Hematopoietic multipotent progenitor cell treated with erythropoietin and hydrocortisone succinate and interleukin-3 and kit ligand, for 6 days (in vitro differentiated cells): ENCODE measurements at regions not wholly inside any gene's neighbourhood (a gene's known extent, or its start where the extent isn't known, plus 50 kb on each side); places are given as distances from the start of the nearest gene placed in this dataset.
A peak's percentile ranks its signal among the peaks of the same experiment; 100 is the strongest.
"Not testable (repeated sequence)": the region's sequence is repeated elsewhere in the genome, so short reads cannot be mapped to it uniquely, and the experiment has no call there.

Experiments
- DNase-seq: peaks from one replicate; pipeline ENCODE4 v3.0.0-alpha.2; 2015

DNA sequence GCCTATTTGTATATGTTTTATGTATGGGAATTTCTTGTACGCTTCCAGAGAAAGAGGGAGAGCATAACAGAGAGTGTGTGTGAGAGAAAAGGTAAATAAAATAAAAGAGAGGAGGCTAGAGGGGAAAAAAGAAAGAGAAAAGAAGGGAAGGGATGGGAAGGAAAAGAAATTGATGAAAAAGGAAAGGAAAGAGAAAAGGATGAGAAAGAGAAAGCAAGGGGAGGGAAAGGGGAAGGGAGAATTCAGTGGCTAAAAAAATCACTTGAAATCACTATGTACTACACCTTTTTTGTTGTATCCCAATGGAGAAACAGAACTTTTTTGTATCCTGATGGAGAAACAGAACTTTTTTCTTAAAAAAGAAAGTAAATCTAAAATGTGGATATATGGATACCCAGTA lies 165.5 kb upstream of the MBNL1 start:
- no peak for DNase-seq

DNA sequence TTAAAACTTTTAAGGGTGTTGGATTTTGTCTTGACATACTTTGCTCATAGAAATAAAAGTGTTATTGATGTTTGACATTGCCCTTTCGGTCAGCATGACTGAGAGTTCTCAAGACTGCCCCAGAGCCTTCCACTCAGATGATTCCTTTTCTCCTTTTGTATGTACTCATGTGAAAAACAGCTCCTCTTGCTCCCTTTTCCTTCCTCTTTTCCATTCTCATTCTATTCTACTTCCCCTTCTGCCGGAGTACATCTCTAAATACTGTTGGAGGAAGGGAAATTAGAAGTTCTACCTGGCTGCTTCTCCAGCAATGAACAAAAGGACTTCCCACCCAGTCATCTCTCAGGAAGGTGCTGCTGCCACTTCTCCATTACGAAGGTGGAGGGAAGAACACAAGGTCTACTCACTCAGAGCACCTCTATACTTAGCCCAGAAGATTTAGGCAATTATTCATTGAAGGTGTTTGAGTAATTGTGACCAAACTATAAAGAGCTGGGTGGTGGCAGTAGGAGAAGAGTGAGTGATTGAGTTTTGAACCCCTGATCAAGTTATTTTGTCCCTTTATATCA lies 163.8 kb upstream of the MBNL1 start:
- DNase-seq: no peak

DNA sequence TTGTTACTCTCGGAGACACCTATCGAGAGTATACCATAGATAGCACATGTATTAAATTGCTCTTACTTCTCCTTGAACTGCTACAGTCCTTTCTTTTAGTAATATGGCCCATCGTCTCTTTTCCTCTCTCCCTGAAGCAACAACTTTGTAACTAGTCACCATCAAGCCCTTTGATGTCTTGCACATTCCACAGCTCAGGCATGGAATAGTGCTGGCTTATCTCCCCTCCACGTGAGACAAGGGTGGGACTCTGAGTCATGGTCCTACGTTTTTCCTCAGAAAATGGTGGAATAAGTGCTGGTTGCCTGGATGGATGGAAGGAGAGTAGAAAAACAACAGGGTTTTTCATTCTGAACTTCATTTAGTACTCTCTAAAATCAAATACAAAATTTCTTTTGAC lies 163.3 kb upstream of the MBNL1 start:
- DNase-seq: no peak

DNA sequence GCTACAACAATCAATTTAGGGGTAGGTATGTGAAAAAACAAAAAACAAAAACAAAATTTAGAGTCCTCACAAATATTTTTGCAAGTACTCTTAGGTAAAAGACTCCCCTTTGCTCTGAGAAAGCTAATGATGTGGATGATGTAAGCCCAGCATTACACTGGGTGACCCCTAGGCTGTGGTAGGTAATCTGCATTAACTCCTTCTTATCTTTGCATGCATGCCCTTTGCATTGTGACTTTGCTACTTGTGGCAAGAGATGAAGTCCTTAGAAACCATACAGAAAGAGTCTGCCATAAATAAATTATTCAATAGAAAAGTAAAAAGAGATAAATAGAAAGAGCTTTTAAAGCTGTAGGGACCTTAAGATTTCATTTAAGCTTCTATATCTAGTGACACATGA lies 159.7 kb upstream of the MBNL1 start:
- DNase-seq: peak; percentile 88

- no peak for DNase-seq
These were observed 155.3 kb upstream of the MBNL1 start for GRCh38 chr3:152113413-152113812.

DNA sequence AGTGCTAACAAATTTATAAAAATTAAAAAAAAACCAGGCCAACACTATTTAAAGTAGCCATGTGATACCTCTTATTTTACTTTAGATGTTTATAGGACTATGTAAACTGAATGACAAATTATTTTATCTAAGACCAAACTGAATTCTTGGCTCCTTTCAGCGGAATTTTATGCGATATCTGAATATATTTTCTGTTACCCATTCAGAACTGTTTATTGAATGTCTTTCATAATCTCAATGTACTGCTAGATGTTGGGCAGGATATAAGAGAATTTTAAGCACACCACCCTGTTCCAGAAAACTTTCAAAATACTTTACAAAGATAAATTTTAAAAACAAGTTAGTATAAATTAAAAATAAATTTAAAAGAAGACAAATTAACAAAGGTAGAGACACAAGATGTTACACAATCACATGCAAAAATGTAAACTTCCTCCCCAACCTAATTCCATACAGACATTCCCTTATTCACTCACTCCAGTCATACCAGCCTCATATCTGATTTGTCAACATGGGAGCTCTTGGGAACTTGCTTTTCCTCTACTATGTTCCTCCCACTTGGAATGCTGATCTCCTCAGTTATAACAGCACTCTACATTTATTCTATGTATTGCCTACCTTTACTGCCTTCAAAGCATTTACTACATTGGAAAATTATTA lies 154.6 kb upstream of the MBNL1 start:
- DNase-seq: no peak

- DNase-seq: no peak
These were observed 148.0 kb upstream of the MBNL1 start for GRCh38 chr3:152120601-152121269.

DNA sequence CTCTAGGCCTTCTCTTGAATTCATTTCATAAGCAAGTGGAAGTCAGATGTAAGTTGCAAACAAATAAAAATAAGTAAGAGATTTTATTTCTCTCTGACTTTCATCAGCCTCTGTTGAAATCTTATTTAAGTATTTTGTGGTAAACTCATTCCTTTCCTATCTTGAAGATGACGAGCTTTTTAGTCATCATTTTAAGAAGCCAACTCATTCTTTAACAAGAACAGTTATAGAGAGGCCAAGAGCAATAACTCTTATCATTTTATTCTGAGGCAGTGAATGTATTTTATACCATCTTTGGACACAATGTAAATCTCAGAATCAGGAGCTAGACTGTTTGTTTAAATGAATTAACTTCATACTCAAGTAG lies 147.5 kb upstream of the MBNL1 start:
- DNase-seq: no peak

GRCh38 chr3:152122851-152123250 lies 145.9 kb upstream of the MBNL1 start:
- DNase-seq: no peak

- no peak for DNase-seq
These were observed 145.3 kb upstream of the MBNL1 start for GRCh38 chr3:152123457-152123856.

- DNase-seq: no peak
These were observed 142.5 kb upstream of the MBNL1 start for GRCh38 chr3:152126260-152126659.

- DNase-seq: no peak
These were observed 141.7 kb upstream of the MBNL1 start for GRCh38 chr3:152127058-152127457.

- no peak for DNase-seq
These were observed 140.4 kb upstream of the MBNL1 start for GRCh38 chr3:152128356-152128755.

DNA sequence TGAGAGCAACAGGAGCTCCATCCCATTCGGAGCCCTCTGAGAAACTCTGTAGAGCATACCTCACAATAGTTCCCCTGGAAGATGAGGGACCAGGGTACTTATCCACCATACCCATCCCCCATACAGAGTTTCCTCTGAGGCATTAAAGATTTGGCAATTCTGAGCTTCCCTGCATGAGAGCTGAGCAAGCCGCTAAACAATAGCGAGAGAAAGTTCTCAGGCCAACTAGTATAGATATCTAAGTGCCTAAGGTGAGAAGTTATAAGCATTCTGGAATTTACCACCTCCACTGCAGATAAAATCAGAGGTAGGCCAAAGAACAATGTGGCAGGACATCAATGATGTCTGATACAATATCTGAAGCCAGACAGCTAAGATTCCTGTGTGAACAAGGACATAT lies 129.1 kb upstream of the MBNL1 start:
- no peak for DNase-seq

- no peak for DNase-seq
These were observed 122.3 kb upstream of the MBNL1 start for GRCh38 chr3:152146461-152146860.

DNA sequence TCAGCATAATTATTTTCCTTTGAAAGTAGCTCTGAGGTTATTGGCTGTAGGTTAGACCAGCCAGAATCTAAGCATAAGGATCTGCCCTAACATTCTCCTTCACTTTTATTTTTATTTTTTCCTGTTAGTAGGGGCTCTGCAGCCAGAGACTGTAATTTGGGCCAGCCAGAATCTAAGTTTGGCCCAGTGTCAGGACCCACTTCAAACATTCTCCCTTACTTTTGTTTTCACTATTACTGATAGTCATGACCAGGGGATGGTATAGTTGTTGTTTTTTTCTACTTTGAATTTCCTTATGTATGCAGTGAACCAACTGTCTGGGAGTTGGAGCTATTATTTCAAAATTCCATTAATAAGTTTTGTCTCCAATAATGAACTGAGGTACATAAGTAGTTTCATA lies 121.0 kb upstream of the MBNL1 start:
- no peak for DNase-seq

- no peak for DNase-seq
These were observed 120.2 kb upstream of the MBNL1 start for GRCh38 chr3:152148579-152148978.

DNA sequence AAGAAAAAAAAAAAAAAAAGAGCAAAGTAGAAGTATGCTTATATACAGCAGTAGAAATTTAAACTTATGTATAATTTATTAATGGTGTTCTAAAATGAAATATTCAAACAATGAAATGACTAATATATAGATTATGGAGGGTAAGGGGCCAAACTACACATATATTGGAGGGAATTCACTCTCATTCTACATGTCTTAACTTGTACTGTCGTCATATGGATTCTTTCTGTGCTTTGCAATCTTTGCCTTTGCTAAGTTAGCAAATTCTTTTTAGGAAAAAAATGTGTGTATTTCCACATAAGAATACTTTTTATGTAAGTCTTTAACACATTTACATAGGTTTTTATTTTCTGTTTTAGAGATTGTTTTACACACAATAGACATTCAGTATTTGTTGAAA lies 118.9 kb upstream of the MBNL1 start:
- DNase-seq: no peak

- no peak for DNase-seq
These were observed 117.4 kb upstream of the MBNL1 start for GRCh38 chr3:152151216-152151876.

DNA sequence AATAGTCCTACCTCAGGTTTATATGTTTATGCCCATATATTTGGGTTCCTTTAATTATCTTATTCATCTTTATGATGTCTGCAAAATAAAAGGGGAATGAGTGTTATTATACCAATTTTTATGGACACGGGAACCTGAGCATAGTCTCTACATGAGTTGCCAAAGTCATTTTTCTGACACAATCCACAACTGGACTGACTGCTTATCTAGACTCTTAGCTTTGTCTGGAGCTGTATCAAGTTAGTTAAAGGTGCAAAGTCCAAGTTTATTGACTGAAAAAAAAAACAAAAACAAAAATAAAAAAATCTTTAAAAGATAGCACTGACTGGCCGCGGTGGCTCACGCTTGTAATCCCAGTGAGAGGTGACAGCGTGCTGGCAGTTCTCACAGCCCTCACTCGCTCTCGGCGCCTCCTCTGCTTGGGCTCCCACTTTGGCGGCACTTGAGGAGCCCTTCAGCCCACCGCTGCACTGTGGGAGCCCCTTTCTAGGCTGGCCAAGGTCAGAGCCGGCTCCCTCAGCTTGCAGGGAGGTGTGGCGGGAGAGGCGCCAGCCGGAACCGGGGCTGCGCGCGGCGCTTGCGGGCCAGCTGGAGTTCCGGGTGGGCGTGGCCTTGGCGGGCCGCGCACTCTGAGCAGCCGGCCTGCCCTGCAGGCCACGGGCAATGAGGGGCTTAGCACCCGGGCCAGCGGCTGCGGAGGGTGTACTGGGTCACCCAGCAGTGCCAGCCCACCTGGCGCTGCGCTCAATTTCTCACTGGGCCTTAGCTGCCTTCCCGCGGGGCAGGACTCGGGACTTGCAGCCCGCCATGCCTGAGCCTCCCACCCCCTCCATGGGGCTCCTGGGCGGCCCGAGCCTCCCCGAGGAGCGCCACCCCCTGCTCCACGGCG lies 116.6 kb upstream of the MBNL1 start:
- not testable (repeated sequence) for DNase-seq

GRCh38 chr3:152153115-152153514 lies 115.6 kb upstream of the MBNL1 start:
- DNase-seq: not testable (repeated sequence)

GRCh38 chr3:152155246-152156020 lies 113.3 kb upstream of the MBNL1 start:
- no peak for DNase-seq
